OCI-M1 (cell line): ENCODE measurements at regions not wholly inside any gene's neighbourhood (a gene's known extent, or its start where the extent isn't known, plus 50 kb on each side); places are given as distances from the start of the nearest gene placed in this dataset.
"Not testable (repeated sequence)": the region's sequence is repeated elsewhere in the genome, so short reads cannot be mapped to it uniquely, and the experiment has no call there.

ENCODE experiments used
- DNase-seq: peaks from one replicate; lab custom pipeline; 2025; lab: John Stamatoyannopoulos, UW

DNA sequence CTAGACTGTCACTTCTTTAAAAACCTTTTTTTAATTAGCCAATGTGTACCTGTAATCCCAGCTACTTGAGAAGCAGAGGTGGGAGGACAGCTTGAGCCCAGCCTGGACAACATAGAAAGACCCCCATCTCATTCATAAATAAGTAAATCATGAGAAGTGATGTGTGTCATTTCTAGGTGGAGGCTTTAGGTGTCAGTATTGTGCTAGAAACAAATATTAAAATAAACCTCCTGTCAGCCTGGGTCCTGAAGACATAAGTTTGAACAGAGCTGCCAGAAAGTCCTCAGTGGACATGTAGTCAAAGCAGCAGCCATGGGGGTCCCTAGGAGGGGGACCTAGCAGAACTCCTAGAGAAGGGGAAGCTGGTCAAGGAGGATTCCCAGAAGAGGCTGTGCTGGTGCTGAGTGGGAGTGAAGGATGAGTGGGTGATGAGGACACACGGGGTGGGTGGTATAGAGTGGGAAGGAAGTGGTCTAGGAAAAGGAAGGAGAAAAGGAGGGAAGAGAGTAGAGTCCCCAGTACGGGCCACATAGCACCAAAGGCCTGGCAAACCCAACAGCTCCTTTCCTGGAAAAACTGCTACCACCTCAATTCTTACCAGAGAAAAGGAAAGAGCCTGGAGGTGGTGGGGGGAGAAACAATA lies 316.6 kb upstream of the NCKAP5 start:
- DNase-seq = peak; percentile 24

- DNase-seq = no peak
These were observed 317.6 kb upstream of the NCKAP5 start for GRCh38 chr2:133885847-133886246.

DNA sequence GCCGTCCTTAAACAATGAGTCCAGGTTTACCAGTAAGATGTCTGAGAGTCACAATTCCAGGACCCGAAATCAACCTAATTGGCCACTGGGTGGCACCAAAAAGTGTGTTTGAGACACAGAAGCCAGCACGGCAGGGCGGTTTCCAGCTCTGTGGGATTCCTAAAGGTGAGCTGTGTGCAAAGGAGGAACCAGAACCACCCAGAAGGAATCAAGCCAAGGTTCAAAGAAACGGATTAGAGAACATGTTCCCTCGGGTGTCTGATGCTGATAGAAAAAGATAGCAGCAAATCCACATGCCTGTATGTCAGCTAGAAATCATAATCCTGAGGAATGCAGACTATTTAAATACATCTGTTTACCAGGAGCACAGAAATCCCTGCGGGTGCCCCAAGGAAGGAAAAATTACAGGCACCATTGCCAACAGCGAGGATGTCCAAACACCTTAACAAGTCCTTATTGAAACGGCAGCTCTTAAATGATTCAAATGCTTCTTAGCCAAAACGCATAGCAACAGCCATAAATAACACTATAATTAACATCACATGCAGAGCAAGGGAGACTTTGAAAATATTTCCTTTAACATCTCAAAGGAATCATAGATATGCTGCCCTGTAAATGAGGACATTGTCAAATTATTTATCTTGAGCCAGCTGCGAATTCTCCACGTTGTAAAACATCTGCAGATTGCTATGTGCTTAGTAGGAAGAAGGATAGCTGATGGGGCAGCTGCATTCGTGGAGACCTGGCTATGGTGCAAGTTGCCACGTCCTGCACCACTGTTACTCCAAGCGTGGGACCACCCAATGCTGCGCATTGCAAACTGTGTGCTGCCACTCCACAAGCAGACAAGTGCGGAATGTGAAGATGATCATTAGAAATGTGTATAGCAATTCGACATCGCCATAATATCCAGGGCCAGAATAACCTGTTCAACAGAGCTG lies 318.7 kb upstream of the NCKAP5 start:
- DNase-seq = peak; percentile 76

GRCh38 chr2:133887676-133888040 lies 319.4 kb upstream of the NCKAP5 start:
- DNase-seq = no peak

GRCh38 chr2:133888107-133888506 lies 319.8 kb upstream of the NCKAP5 start:
- no peak for DNase-seq

GRCh38 chr2:133888621-133889219 lies 320.5 kb upstream of the NCKAP5 start:
- no peak for DNase-seq

DNA sequence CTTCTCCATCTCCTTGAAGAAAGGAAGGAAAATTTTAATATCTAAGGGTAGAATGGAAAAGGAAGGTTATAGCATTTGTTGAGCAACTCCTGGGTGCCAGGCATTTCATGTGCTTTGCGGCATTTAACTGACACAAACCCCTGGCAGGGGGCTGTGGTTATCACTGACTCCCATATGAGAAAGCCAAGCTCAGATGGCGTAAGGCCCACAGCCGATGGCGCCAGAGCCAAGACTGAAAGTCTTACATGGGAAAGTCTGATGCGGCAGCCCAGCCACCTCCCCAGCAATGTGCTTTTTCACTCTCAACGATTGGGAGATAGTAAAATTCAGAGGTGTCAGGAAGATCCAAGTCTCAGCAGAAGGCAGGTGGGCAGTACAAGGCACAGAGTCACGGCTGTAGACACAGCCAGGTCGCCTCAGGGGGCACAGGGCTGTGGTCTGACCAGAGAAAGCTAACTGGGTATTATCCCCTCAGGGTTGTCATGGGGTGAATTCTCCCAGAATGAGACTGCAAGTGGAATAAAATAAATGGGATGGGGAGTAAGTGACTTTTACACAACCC lies 324.2 kb upstream of the NCKAP5 start:
- no peak for DNase-seq

- DNase-seq = no peak
These were observed 326.2 kb upstream of the NCKAP5 start for GRCh38 chr2:133894429-133894828.

DNA sequence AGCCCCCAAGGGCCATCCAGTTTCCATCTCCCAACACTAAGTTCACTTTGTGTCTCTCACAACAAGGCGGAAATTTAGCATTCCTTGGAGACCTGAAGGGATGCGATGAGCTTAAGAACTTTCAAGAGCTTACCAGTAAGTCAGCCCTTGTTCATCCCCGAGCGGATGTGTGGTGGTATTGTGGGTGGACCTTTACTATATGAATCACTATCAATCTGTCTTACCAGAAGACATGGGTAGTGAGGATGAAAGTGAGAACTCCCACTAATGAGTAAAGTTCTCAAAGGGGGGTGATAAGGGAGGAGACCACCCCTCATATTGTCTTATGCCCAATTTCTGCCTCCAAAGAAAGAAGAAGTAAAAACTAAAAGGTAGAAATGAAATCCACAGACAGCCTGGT lies 329.6 kb upstream of the NCKAP5 start:
- DNase-seq = not testable (repeated sequence)

GRCh38 chr2:133900909-133901308 lies 332.6 kb upstream of the NCKAP5 start:
- no peak for DNase-seq

DNA sequence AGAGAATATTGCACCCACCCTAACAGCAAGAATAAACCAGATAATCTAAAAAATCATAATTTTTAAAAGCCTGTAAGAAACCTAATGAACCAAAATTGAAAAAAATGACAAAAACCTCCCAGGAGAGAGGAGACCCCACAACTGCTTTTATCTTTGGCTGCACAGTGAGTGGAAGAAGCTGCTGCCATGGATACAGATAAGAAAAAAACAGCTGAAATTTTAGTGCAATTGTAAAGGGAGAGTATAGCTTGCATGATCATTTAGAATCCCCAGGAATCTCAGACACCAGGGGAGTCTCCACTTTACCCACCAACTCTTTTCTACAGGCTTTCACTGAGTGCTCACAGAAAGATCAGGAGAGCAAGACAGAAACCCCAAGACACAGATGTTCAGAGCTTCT lies 338.1 kb upstream of the NCKAP5 start:
- DNase-seq = no peak

DNA sequence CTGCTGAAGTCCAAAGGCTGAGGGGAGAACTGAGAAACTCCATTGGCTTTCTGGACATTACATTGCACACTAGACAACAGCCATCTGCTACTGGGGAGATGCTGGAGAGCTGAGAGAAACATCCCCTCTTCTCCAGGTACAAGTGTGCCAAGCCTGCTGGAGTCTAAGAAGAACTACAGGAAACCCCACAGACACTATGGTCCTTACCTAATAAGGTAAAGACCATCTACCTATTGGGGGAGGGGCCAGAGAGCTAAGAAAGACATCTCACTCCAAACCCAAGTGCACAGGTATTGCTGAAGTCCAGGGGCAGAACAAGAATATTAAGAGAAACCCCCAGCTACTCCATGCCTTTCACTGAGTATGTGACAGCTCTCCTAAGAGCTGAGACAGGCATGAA lies 338.7 kb upstream of the NCKAP5 start:
- DNase-seq = no peak

GRCh38 chr2:133908171-133908570 lies 339.9 kb upstream of the NCKAP5 start:
- DNase-seq = no peak

DNA sequence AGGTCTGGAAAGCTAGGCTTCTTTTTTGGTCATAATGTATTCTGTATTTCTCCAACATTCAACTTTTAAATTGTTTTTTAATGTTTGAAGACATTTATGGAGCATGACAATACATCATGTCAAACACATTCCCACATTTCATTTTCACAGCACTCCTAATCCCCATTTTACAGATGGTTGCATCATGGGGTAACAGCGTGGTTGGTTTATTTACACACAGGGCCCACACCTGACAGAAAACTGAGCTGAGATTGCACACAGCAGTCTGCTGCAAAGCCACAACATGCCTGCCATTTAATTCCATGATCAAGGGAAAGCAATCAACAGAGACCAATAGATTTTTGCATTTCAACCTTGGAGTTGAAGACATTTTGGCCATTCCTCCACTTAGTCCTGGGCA lies 335.7 kb upstream of the MGAT5 start:
- no peak for DNase-seq

DNA sequence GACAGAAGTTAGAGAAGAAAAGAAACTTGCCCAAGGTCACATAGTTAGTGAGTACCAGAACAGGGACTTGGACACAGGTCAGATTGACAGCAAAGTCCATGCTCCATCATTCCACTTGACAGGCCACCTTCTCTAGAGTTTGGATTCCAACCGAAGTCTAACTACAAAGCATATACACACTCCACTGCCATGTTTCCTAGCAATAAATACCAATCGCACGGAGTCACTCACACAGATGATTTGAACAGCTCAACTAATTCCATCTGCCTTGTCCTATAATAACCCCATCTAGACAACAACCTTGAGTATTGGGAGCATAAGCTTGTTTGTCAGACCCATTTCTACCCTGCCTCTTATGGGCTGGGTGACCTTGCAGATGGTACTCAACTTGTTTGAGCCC lies 334.6 kb upstream of the MGAT5 start:
- no peak for DNase-seq

DNA sequence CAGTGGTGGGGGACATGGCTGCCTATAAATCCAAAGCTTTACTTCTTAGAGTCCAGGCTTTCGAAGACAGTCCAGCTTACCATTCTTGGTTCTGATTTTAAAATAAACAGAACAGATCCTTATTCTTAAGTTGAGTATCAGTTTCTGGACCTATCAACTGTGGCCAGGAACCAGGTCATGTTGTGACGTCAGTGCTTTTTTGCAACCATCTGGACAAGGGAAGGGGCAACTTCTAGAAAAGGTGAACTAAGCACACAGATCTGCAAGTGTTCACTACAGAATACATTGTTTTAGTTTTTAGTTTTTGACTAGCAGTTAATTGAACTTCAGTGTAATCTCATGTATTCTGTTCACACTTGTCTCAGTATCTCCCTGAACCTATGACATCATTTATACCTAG lies 326.0 kb upstream of the MGAT5 start:
- DNase-seq = no peak

DNA sequence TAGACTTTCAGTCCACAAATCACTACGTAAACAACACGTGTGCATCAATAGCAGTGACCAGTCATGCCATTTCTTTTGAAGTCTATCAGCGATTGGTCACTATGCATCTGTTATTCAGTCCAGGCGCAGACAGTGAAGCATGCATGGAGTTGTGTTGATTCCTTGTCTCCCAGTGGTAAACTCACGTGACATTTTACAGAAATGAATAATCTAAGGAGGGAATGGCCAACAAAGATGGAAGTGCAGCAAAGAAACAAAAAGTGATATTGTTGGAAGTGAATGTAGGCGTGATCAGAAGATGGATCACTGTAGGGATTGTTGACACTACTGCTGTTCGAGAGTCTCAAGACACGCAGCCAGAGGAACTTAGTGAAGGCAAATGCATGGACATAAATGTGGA lies 317.8 kb upstream of the MGAT5 start:
- no peak for DNase-seq

DNA sequence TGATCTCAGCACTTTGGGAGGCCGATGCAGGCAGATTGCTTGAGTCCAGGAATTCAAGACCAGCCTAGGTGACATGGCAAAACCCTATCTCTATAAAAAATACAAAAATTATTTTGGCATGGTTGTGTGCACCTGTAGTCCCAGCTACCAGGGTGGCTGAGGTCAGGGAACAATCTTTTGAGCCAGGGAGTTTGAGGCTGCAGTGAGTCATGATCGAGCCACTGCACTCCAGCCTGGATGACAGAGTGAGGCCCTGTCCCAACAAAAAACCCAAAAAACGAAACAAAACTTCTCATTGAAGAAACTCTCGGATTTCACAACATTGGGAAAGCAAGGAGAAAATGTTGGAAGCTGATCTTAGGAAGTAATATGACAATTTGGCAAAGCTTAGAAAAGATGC lies 317.3 kb upstream of the MGAT5 start:
- DNase-seq = no peak

- no peak for DNase-seq
These were observed 316.2 kb upstream of the MGAT5 start for GRCh38 chr2:133937669-133938068.

- no peak for DNase-seq
These were observed 313.7 kb upstream of the MGAT5 start for GRCh38 chr2:133940134-133940533.

- DNase-seq = no peak
These were observed 312.2 kb upstream of the MGAT5 start for GRCh38 chr2:133941666-133942065.

- no peak for DNase-seq
These were observed 311.5 kb upstream of the MGAT5 start for GRCh38 chr2:133942398-133942797.

- no peak for DNase-seq
These were observed 310.8 kb upstream of the MGAT5 start for GRCh38 chr2:133943108-133943507.
